ENCODE measurements at regions not wholly inside any gene's neighbourhood (a gene's known extent, or its start where the extent isn't known, plus 50 kb on each side); places are given as distances from the start of the nearest gene placed in this dataset.
A peak's percentile ranks its signal among the peaks of the same experiment; 100 is the strongest.
"Not testable (repeated sequence)": the region's sequence is repeated elsewhere in the genome, so short reads cannot be mapped to it uniquely, and the experiment has no call there.

DNA sequence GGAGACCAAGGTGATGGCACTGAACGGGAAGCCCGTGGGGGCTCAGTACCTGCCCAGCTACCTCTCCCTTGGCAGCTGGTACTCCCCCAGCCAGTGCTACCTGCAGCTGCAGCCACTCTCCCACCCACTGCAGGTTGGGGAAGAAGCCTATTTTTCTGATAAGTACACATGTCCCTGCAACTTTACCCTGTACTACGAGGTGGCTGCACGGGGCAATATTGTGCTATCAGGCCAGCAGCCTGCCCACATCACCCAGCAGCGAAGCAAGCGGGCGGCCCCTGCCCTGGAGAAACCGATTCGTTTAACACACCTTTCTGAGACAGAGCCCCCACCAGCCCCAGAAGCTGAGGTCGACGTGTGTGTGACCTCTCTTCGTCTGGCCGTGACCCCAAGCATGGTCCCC, 1246.2 kb upstream of the PHF14 start:
- DNase-seq (ENCODE audit: low spot score); ATAC-seq; intact Hi-C loops (cut with DNase I): not testable (repeated sequence)

DNA sequence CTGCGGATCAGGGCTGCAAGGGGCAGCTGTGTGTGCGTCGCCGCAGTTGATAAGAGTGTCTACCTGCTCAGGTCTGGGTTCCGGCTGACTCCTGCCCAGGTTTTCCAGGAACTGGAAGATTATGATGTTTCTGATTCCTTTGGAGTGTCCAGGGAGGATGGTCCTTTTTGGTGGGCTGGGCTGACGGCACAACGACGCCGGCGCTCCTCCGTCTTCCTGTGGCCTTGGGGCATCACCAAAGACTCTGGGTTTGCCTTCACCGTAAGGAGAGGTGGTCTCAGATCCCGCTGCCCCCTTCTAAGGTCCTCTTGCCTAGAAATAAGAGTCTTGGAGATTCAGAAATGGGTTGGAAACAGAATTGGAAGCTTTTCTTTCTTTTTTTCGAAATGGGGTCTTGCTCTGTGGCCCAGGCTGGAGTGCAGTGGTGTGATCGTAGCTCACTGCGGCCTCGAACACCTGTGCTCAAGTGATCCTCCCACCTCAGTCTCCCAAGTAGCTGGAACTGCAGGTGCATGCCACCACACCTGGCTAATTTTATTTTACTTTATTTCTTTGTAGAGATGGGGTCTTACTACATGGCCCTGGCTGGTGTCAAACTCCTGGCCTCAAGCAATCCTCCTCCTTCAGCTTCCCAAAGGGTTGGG, 1245.5 kb upstream of the PHF14 start:
- intact Hi-C loops (cut with DNase I); ATAC-seq; DNase-seq (ENCODE audit: low spot score): not testable (repeated sequence)

DNA sequence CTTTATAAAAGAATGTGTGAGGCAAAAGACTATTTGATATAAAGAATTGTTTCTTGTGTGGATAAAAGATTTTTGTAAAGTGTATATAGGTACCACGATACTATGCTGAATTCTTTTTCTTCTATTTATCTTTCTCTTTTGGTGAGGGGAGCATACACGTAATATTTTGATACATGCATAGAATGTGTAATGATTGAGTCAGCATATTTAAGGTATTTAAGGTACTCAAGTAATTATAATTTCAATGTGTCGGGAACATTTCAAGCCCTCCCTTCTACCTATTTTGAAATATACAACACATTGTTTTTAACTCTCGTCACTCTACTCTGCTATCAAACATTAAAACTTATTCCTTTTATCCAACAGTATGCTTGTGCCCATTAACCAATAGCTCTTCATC, 1221.6 kb upstream of the PHF14 start:
- no peak for ATAC-seq
- intact Hi-C loops (cut with DNase I): no loop called here

DNA sequence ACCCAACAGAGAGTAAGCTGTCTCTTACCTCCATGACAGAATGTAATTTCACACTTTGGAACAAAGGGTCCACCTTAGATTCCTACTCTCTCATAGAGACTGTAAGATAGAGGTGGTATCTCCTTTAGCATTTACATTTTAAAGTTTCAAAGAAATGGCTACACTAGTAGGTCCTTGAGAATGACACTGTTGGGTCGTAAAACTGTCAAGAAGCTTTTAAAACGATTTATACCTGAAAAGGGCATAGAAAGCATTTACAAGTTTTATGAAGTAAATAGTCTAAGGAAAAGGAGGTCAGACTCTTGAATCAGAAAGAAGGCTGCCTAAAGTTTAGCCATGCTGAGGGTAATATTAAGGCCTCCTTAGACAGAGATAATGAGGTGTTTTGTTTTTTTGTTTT, 1212.4 kb upstream of the PHF14 start:
- ATAC-seq (no peak), DNase-seq (ENCODE audit: low spot score) (no peak)
- intact Hi-C loops (cut with DNase I): no loop called here

More for the DNA sequence above, 1221.6 kb upstream of the PHF14 start:
- DNase-seq (ENCODE audit: low spot score): no peak

DNA sequence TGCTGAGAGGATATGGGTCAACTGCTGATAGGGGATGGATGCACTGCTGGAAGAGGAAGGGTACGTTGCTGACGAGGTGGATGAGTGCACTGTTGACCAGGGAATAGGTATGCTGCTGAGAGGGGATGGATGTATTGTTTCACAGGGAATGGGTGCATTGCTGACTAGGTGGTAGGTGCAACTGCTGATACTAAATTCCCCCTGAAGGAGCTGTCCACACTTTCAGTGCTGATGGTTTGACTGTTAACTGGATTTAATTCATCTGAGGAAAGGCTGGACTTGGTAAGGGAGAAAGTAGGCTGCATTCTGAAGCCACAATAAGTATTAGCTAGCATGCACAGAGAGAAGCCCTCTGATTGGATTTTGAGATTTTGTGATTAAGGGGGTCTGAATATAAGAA, 1196.8 kb upstream of the PHF14 start:
- DNase-seq (ENCODE audit: low spot score) (no peak), ATAC-seq (no peak)
- intact Hi-C loops (cut with DNase I): no loop called here

DNA sequence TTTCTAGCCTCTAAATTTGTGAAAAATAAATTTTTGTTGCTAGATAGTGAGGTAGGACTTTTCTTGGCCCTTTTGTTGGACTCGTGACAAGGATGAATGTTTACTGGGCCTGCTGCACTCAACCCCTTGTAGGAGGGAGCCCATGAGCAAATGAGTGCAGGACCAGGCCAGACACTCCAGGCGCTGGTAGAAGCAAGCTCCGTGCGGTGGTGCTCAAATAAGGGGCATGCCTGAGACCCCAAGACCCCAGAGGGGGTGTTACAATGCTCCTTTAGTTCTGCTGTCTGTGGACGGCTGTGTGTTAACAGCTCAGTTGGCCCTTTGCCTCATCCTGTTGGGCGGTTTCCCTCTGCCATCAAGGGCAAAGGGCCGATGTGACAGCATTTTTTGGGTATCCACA, 1195.3 kb upstream of the PHF14 start:
- DNase-seq (ENCODE audit: low spot score) (no peak), ATAC-seq (no peak)
- intact Hi-C loops (cut with DNase I): no loop called here

DNA sequence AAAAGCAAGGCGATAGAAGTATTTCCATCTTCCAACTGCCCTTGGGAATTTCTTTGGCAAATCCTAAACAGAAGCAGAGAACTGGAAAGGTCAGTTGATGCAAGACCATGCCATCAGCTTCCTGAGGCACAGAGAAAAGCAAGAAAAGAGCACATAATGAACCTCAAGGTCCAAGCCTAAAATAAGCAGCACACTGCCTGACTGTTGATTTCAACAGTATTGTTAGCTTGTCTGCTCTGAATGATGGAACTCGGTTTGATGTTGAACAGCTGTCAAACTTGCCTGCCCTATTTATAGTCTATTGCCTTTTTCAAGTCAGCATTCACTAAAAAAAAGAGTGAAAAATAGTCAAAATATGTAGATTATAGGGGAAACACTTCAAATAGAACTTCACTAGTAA, 1192.0 kb upstream of the PHF14 start:
- ATAC-seq: no peak
- intact Hi-C loops (cut with DNase I): no loop called here
- DNase-seq (ENCODE audit: low spot score): no peak

DNA sequence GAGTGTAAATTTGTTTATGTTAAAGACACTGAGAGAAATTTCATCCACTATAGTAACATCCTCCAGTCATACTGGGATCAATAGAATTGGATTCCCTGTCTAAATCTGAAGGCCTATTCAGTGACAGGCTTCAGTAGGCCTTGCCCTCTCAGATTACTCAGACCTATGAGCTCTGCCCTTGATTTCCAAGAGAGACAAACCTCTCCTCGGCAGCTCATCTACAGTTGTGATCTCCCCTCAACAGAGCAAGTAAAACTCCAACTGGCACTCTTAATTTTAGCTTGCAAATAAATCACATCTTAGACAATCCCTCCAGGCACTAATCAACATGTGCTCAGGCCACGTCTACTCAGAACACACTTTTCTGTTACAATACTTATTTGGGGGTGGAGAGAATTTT, 1191.4 kb upstream of the PHF14 start:
- ATAC-seq: no peak
- intact Hi-C loops (cut with DNase I): no loop called here
- DNase-seq (ENCODE audit: low spot score): no peak

DNA sequence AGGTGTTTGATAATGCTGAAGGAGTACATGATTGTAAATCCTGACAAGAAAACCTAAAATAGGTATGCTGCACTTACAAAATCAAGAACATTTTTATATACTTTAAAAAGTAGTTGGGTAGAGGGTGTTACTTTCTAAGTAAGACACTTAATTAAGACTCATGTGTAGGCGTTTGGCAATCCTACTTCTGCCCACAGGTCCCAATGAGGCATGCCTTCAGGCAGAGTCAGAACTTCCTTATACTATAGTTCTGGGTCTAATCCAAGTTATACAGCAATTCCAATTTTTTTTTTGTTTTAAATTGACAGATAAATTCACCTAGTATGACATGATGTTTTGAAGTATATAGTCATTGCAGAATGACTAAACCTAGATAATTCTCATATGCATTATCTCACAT, 1188.5 kb upstream of the PHF14 start:
- DNase-seq (ENCODE audit: low spot score) (no peak), ATAC-seq (no peak)
- intact Hi-C loops (cut with DNase I): no loop called here

DNA sequence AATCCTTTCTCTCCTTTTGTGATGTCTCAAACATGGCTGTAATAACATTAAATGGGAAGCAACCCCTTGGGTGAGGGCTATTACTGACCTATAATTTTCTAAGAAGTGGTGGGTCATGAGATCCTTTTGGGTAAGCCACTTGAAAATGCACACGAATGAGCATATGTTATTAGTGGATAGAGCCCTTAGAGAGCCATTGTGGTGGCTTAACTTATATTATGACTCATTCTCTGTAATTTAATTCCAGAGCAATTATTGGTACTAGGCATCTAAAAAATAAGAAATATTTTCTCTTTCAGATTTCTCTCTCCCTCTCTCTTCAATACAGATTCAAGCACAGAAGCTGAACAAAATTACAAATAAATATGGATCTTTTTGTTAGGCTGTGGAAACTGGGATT, 1177.4 kb upstream of the PHF14 start:
- ATAC-seq (no peak), DNase-seq (ENCODE audit: low spot score) (no peak)
- intact Hi-C loops (cut with DNase I): no loop called here

DNA sequence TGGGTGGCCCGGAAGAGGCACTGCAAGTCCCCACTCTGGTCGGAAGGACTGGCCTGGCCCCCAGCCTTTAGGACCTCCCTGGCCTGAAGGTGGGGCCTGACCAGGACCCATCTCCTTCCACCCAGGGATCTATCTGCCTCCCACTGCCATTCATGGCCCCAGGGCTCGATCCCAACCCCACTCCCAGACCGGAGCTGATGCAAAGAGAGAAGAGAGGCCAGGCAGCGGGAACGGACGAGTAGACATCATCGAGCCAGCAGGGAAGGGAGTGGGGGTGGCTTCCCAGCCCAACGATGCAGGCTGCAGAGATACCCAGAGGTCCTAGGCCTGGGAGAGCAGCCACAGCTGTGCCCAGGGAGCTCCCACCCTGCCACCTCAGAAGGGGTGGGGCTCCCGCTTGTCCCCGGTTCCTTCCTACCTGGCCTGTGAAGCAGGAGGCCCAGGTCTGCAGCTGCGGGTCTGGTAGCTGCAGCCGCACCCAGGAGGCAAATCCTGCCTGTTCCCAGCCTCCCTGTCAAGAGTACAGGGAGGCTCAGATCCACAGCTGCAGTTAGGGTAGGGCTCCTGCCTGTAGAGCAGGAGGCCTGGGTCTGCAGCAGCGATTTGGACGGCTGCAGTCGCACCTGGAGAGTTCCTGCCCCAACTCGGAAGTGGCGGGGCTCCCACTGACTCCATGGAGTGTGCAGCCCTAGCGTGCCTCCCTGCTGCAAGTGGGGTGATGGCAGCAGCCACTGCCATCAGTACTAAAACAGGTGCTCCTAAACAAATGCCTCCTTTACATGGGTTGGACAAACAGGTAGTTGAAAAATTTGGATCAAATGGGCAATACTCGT, 1151.0 kb upstream of the PHF14 start:
- ATAC-seq: no peak

DNA sequence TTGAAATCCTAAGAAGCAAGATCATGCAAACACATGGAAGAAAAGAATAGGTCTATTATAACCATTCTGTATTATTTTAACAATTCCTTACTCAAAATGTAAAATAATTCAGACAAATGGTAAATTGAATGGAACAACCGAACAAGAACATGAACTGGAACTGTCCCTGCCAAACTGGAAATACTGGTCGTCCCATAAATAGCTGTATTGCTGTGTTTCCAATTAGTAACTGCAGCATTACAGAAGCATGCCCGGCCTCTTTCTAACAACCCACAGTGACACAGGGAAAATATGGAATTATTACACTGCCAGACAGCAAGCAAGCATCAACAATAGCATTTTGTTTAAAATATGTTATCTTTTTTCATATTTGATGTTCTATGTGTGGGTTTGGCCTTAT, 1138.5 kb upstream of the PHF14 start:
- intact Hi-C loops (cut with DNase I): no loop called here
- DNase-seq (ENCODE audit: low spot score) (no peak), ATAC-seq (no peak)

More for the DNA sequence above, 1151.0 kb upstream of the PHF14 start:
- intact Hi-C loops (cut with DNase I): no loop called here
- no peak for DNase-seq (ENCODE audit: low spot score)

DNA sequence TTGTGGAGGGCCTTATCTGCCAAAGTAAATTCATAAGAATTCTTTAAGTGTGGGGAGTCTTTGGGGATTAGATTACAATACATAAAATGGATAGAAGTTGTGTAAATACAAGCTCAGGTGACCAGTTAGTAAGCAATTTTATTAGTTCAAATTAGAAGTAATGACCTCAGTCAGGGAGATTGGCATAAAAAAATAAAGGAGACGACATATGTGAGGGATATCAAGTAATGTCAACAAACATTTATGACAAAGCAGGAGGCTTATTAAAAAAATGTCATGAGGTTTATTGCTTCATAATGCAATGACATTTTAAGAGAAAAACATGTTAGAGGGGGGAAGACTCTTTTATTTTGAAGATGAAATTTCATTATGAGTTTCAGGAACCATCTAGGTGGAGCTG, 1137.0 kb upstream of the PHF14 start:
- intact Hi-C loops (cut with DNase I): no loop called here
- DNase-seq (ENCODE audit: low spot score) (no peak), ATAC-seq (no peak)

DNA sequence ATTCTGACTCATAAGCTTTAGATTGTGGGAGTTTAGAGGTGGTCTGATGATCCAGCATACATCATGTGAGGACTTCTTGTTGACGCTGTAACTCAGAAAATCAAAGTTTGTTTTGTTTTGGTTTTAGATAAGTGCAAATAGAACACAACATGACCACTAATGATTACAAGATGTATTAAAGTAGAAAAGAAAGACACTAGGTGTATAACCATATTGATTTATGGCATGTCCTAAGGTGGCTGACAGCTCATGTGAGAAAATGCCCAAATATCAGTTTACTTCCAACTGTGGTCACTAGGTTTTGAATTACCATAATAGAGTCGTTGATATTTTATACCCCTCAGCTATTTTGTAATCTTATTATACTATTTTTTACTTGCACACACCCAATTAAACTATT, 1131.4 kb upstream of the PHF14 start:
- DNase-seq (ENCODE audit: low spot score) (no peak), ATAC-seq (no peak)

DNA sequence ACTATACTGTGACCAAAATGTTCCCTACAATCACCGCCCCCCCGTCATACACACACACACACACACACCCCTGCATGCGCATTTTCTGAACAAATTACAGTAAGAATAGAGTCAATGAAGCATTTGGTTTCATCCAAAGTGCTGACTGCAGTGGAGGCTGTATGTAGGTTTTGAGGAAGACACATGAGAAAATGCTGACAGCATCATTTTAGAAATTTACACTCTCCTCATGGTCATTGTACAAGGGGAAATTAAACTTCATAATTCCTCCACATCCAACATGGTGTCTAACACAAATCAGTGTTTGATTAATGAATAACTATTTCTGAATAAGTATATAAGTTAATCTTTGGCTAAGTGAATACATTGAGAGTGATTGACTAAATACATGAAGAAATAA, 1126.8 kb upstream of the PHF14 start:
- no peak for DNase-seq (ENCODE audit: low spot score)
- intact Hi-C loops (cut with DNase I): no loop called here
- no peak for ATAC-seq

More for the DNA sequence above, 1131.4 kb upstream of the PHF14 start:
- intact Hi-C loops (cut with DNase I): no loop called here

DNA sequence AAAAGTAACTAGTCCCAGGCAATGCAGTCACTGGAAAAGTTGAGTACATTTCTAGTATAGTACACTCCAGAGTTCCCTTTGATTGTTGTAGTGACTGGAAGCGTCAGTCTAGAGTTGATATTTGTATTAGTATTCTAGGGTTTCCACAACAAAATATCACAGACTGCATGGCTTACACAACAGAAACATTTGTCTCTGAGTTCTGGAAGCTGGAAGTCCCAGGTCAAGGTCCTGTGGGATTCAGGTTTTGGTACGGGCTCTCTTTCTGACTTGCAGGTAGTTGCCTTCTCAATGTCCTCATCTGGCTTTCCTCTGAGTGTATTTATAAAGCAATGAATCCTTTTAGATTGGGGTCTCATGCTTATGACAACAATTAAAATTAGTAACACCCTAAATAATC, 1119.1 kb upstream of the PHF14 start:
- ATAC-seq (no peak), DNase-seq (ENCODE audit: low spot score) (no peak)
- intact Hi-C loops (cut with DNase I): no loop called here

DNA sequence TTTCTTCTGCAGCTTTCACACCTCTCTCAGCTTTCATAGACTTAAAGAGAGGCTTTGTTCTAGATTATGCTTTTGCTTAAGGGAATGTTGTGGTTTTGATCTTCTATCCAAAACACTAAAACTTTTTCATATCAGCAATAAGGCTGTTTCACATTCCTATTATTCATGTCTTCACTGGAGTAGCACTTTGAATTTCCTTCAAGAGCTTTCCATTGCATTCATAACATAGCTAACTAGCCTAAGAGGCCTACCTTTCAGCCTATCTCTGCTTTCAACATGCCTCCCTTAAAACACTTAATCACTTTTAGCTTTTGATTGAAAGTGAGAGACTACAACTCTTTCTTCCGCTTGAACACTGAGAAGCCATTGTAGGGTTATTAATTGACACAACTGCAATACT, 1117.0 kb upstream of the PHF14 start:
- no peak for ATAC-seq
- intact Hi-C loops (cut with DNase I): no loop called here
- DNase-seq (ENCODE audit: low spot score): no peak

DNA sequence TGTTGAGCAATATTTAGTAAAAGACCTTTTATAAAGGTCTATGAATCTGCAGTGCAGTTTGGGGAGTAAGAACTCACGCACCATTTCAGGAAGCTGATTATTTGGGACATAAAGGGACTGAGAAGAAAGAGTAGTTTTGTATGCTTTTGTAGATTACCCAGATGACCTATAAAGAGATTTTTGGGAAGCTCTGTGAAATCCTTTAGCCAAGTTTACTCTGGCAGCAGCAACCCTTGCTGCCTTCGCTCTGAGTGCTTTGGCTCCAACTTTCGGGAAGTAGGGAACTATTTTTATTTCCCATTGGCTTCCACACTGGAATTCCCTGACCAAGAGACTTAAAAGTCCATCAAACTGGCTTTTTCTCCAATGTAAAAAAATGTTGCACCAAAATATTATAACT, 1110.1 kb upstream of the PHF14 start:
- intact Hi-C loops (cut with DNase I): no loop called here
- ATAC-seq (peak; percentile 42), DNase-seq (ENCODE audit: low spot score) (no peak)

DNA sequence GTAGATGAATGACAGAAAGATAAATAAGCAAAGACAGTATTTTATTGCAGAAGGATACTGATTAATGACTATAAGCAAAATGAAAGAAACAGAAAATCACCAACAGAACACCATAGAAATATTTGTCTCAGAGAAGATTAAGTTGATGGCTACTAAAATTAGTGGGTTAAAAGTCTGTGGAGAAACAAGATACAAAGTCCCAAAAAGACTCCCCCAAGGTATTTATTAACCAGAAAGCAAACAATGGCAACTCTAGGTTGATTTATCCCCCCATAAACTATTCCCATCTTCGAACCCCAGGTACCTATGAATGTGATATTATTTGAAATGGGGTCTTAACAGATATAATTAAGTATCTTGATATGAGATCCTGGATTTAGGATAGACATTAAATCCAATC, 1104.5 kb upstream of the PHF14 start:
- ATAC-seq (no peak), DNase-seq (ENCODE audit: low spot score) (no peak)
- intact Hi-C loops (cut with DNase I): no loop called here

DNA sequence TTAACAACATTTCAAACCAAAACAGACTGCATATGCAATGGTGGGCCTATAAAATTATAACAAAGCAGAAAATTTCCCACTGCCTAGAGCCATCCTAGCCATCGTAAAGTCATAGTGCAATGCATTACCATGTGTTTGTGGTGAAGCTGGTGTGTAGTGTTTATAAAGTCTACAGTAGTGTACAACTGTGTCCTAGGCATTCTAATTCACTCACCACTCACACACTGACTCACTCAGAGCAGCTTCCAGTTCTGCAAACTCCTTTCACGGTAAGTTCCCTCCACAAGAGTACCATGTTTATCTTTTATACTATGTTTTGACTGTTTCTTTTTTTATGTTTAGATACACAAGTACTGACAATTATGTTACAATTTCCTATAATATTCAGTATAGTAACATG, 1104.1 kb upstream of the PHF14 start:
- intact Hi-C loops (cut with DNase I): no loop called here
- no peak for ATAC-seq
- DNase-seq (ENCODE audit: low spot score): no peak

DNA sequence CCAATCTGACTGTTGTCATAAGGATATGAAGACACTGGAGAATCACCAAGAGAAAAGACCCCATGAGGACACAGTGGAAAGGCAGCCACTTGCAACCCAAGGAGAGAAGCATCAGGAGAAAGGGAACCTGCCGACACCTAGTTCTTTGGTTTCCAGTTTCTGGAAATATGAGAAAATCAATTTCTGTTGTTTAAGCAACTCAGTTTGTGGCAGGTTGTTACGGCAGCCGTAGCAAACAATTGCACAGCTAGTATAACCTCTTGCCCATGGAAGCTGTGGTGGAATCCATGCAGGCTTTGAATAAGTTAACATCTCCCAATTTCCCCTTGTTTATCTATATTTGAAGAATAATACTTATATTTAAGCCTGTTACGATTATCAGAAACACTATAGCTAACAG, 1103.0 kb upstream of the PHF14 start:
- ATAC-seq: no peak
- intact Hi-C loops (cut with DNase I): no loop called here

More for the DNA sequence above, 1103.0 kb upstream of the PHF14 start:
- no peak for DNase-seq (ENCODE audit: low spot score)

All from sciatic nerve (tissue), 2 donors.